CD4-positive, alpha-beta T cell treated with Interleukin-12 subunit alpha and Interleukin-12 subunit beta, for 1 hour (primary cell): ENCODE measurements at regions not wholly inside any gene's neighbourhood (a gene's known extent, or its start where the extent isn't known, plus 50 kb on each side); places are given as distances from the start of the nearest gene placed in this dataset.
"Not testable (repeated sequence)": the region's sequence is repeated elsewhere in the genome, so short reads cannot be mapped to it uniquely, and the experiment has no call there.

ENCODE experiments used
- DNase-seq: peaks from one replicate; pipeline ENCODE4 v3.0.0-alpha.2; 2020

GRCh38 chr3:72162649-72163184 lies 377.8 kb upstream of the PROK2 start:
- no peak for DNase-seq

GRCh38 chr3:72161881-72162595 lies 377.1 kb upstream of the PROK2 start:
- DNase-seq, result no peak

GRCh38 chr3:72161285-72161684 lies 376.3 kb upstream of the PROK2 start:
- DNase-seq, result not testable (repeated sequence)

- DNase-seq, result no peak
Measured at GRCh38 chr3:72160351-72160750, 375.4 kb upstream of the PROK2 start.

GRCh38 chr3:72159487-72159886 lies 374.5 kb upstream of the PROK2 start:
- no peak for DNase-seq

GRCh38 chr3:72158639-72159326 lies 373.8 kb upstream of the PROK2 start:
- no peak for DNase-seq

GRCh38 chr3:72157748-72158638 lies 373.0 kb upstream of the PROK2 start:
- no peak for DNase-seq

- no peak for DNase-seq
Measured at GRCh38 chr3:72155391-72156064, 370.6 kb upstream of the PROK2 start.

GRCh38 chr3:72154391-72155335 lies 369.7 kb upstream of the PROK2 start:
- DNase-seq, result no peak

- no peak for DNase-seq
Measured at GRCh38 chr3:72153477-72154314, 368.7 kb upstream of the PROK2 start.

GRCh38 chr3:72152551-72153476 lies 367.9 kb upstream of the PROK2 start:
- no peak for DNase-seq

- no peak for DNase-seq
Measured at GRCh38 chr3:72151465-72152238, 366.7 kb upstream of the PROK2 start.

GRCh38 chr3:72150634-72151412 lies 365.9 kb upstream of the PROK2 start:
- DNase-seq, result no peak

GRCh38 chr3:72149645-72150300 lies 364.8 kb upstream of the PROK2 start:
- no peak for DNase-seq

- DNase-seq, result no peak
Measured at GRCh38 chr3:72147600-72147999, 362.7 kb upstream of the PROK2 start.

GRCh38 chr3:72145506-72146380 lies 360.8 kb upstream of the PROK2 start:
- DNase-seq, result no peak
